ENCODE measurements at regions not wholly inside any gene's neighbourhood (a gene's known extent, or its start where the extent isn't known, plus 50 kb on each side); places are given as distances from the start of the nearest gene placed in this dataset.
"Not testable (repeated sequence)": the region's sequence is repeated elsewhere in the genome, so short reads cannot be mapped to it uniquely, and the experiment has no call there.

- H3K4me3 ChIP-seq (replicated peaks; ENCODE audit: low read depth, low read length), result no peak overlapping the region
- no peak for DNase-seq (ENCODE audit: low read depth)
- no peak for TF ChIP-seq CTCF (IDR thresholded peaks at IDR 0.05; ENCODE audit: low read length, missing control alignments)
These were observed 124.9 kb downstream of the METRNL start for GRCh38 chr17:83204230-83204725.

GRCh38 chr17:83204736-83205386, 125.5 kb downstream of the METRNL start:
- DNase-seq (ENCODE audit: low read depth); H3K4me3 ChIP-seq (replicated peaks; ENCODE audit: low read depth, low read length): not testable (repeated sequence)

GRCh38 chr17:83205387-83206035, 126.1 kb downstream of the METRNL start:
- not testable (repeated sequence) for H3K4me3 ChIP-seq (replicated peaks; ENCODE audit: low read depth, low read length)
- peak; percentile 55 for DNase-seq (ENCODE audit: low read depth)

GRCh38 chr17:83206036-83206394, 126.6 kb downstream of the METRNL start:
- not testable (repeated sequence) for H3K4me3 ChIP-seq (replicated peaks; ENCODE audit: low read depth, low read length); DNase-seq (ENCODE audit: low read depth)

DNA sequence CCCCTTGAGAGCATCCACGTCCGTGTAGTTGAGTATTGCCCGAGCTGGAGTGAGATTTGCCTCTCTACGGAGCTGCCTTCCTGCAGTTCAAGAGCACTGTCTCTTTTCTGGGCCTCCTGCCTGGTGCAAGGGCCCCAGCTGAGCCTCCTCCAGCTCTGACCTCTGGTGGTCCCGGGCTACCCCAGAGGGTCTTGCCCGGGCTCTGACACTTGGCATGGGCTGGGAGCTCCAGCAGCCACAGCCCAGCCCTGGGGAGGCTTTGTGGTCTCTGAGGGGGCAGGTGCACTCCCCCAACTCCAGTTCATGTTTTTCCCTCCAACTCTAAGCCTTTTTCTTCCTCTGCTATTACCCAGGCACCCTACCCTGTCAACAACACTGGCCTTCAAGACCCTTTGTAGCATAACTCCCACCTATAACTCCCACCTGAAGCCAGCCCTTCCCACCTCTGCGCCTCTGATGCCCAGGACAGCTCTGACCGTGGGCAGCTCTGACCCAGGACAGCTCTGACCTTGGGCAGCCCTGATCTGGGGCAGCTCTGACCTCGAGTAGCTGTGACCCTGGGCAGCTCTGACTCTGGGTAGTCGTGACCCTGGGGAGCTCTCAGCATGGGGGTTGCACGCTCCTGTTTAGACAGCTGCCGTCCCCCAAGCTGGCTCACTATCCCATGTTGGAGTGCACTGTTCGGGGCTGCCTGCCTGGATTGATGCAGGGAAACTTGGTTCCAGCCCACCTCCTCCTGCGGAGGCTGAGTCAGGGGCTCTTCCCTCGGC, 127.6 kb downstream of the METRNL start:
- DNase-seq (ENCODE audit: low read depth); H3K4me3 ChIP-seq (replicated peaks; ENCODE audit: low read depth, low read length): not testable (repeated sequence)

GRCh38 chr17:83247001-83247400, 167.6 kb downstream of the METRNL start:
- not testable (repeated sequence) for DNase-seq (ENCODE audit: low read depth); H3K4me3 ChIP-seq (replicated peaks; ENCODE audit: low read depth, low read length)
